GM19324 (cell line): ENCODE measurements at regions not wholly inside any gene's neighbourhood (a gene's known extent, or its start where the extent isn't known, plus 50 kb on each side); places are given as distances from the start of the nearest gene placed in this dataset.
A peak's percentile ranks its signal among the peaks of the same experiment; 100 is the strongest.

Experiments
- ATAC-seq: cut with Tn5 transposase; IDR thresholded peaks from one replicate; pipeline ENCODE4 v1.9.1; 2021; ENCODE audit warnings: mild to moderate bottlenecking, moderate library complexity; ENCODE audit not compliant: unreplicated experiment, low FRiP score

GRCh38 chr10:124231168-124232155 lies 138.1 kb upstream of the CHST15 start:
- no peak for ATAC-seq

- no peak for ATAC-seq
Observed at GRCh38 chr10:124230635-124231167, 137.3 kb upstream of the CHST15 start.

GRCh38 chr10:124229989-124230634 lies 136.7 kb upstream of the CHST15 start:
- no peak for ATAC-seq

GRCh38 chr10:124229201-124229988 lies 136.0 kb upstream of the CHST15 start:
- no peak for ATAC-seq

GRCh38 chr10:124228471-124228870 lies 135.1 kb upstream of the CHST15 start:
- ATAC-seq: no peak

- no peak for ATAC-seq
Observed at GRCh38 chr10:124227988-124228387, 134.6 kb upstream of the CHST15 start.

- no peak for ATAC-seq
Observed at GRCh38 chr10:124227055-124227975, 133.9 kb upstream of the CHST15 start.

GRCh38 chr10:124226271-124227054 lies 133.1 kb upstream of the CHST15 start:
- no peak for ATAC-seq

GRCh38 chr10:124225467-124226270 lies 132.3 kb upstream of the CHST15 start:
- no peak for ATAC-seq

GRCh38 chr10:124225029-124225466 lies 131.7 kb upstream of the CHST15 start:
- no peak for ATAC-seq

GRCh38 chr10:124224331-124225028 lies 131.1 kb upstream of the CHST15 start:
- no peak for ATAC-seq

GRCh38 chr10:124223711-124224085 lies 130.3 kb upstream of the CHST15 start:
- ATAC-seq: no peak

- ATAC-seq: no peak
Observed at GRCh38 chr10:124222988-124223710, 129.8 kb upstream of the CHST15 start.

- no peak for ATAC-seq
Observed at GRCh38 chr10:124222318-124222987, 129.1 kb upstream of the CHST15 start.

- ATAC-seq: peak; percentile 57
Observed at GRCh38 chr10:124221356-124222317, 128.2 kb upstream of the CHST15 start.
